ENCODE measurements at regions not wholly inside any gene's neighbourhood (a gene's known extent, or its start where the extent isn't known, plus 50 kb on each side); places are given as distances from the start of the nearest gene placed in this dataset.

- no peaks in the 10 kb centered on the region for H3K27me3 ChIP-seq
- DNase-seq = no peak
- H3K36me3 ChIP-seq = no peaks in the 10 kb centered on the region
- WGBS (ENCODE audit: insufficient coverage, low coverage, low lambda C conversion rate, missing lambda C conversion rate) = 50% methylated on average over 2 of the region's 2 CpGs
- no peak for ATAC-seq
- TF ChIP-seq POLR2A (IDR thresholded peaks at IDR 0.05) (no peak), CTCF (IDR thresholded peaks at IDR 0.05) (no peak)
- no peaks in the 10 kb centered on the region for H3K4me1 ChIP-seq
- H3K27ac ChIP-seq = no peak overlapping the region
- intact Hi-C loops (cut with DNase I) = no loop called here
- H3K9me3 ChIP-seq = no peaks in the 10 kb centered on the region
- no peak overlapping the region for H3K4me3 ChIP-seq
Observed at GRCh38 chr21:25501462-25501861, 105.8 kb downstream of the MRPL39 start.

DNA sequence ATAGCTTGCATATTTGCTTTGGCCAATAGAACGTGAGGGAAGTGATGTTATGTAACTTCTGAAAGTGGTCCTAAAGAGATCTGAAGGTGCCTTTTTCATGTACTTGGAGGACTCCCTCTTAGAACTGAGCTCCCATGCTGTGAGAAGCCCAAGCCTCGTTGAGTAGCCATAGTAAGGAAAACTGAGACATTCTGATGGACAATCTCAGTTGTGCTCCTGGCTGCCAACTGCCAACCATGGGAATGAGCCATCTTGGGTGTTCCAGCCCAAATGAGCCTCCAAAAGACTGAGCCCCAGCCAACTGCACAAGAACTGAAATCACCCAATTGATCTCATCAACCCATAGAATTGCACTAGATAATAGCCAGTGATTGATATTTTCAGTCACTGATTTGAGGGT lies 106.7 kb downstream of the MRPL39 start:
- ATAC-seq = no peak
- no peak overlapping the region for H3K27ac ChIP-seq
- no peaks in the 10 kb centered on the region for H3K27me3 ChIP-seq
- no peak for TF ChIP-seq POLR2A (IDR thresholded peaks at IDR 0.05)
- TF ChIP-seq CTCF (IDR thresholded peaks at IDR 0.05) = no peak
- H3K9me3 ChIP-seq = no peaks in the 10 kb centered on the region
- intact Hi-C loops (cut with DNase I) = no loop called here
- H3K4me3 ChIP-seq = no peak overlapping the region
- H3K36me3 ChIP-seq = no peaks in the 10 kb centered on the region
- no peak for DNase-seq
- 36% methylated on average over 2 of the region's 2 CpGs for WGBS (ENCODE audit: insufficient coverage, low coverage, low lambda C conversion rate, missing lambda C conversion rate)
- no peaks in the 10 kb centered on the region for H3K4me1 ChIP-seq

GRCh38 chr21:25496825-25497482 lies 110.3 kb downstream of the MRPL39 start:
- H3K27ac ChIP-seq = no peak overlapping the region
- no peak for DNase-seq
- H3K27me3 ChIP-seq = no peaks in the 10 kb centered on the region
- TF ChIP-seq POLR2A (IDR thresholded peaks at IDR 0.05) (no peak), CTCF (IDR thresholded peaks at IDR 0.05) (no peak)
- H3K36me3 ChIP-seq = no peaks in the 10 kb centered on the region
- intact Hi-C loops (cut with DNase I) = no loop called here
- no peaks in the 10 kb centered on the region for H3K9me3 ChIP-seq
- 71% methylated on average over 1 of the region's 2 CpGs for WGBS (ENCODE audit: insufficient coverage, low coverage, low lambda C conversion rate, missing lambda C conversion rate)
- no peaks in the 10 kb centered on the region for H3K4me1 ChIP-seq
- no peak overlapping the region for H3K4me3 ChIP-seq
- ATAC-seq = no peak

DNA sequence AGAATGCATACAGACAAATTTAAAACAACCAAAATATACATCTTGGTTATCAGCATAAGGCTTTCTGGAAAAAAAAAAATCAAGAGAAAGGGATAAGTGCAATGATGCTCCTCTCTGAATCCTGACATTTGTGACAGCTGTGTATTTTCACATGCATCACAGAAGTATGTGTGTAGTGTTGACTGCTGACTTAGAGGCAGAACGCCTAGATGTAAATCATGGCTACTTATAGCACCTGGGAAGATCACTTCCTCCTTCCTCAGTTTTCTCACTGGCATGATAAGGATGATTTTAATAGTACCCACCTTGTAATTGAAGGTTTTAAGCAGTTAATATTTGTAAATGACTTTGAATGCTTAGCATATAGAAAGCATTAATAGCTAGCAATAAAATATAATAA lies 112.5 kb downstream of the MRPL39 start:
- no peak overlapping the region for H3K27ac ChIP-seq
- no peaks in the 10 kb centered on the region for H3K4me1 ChIP-seq
- H3K9me3 ChIP-seq = no peaks in the 10 kb centered on the region
- intact Hi-C loops (cut with DNase I) = no loop called here
- TF ChIP-seq CTCF (IDR thresholded peaks at IDR 0.05) = no peak
- TF ChIP-seq POLR2A (IDR thresholded peaks at IDR 0.05) = no peak
- H3K27me3 ChIP-seq = no peaks in the 10 kb centered on the region
- WGBS (ENCODE audit: insufficient coverage, low coverage, low lambda C conversion rate, missing lambda C conversion rate) = 58% methylated on average over 1 of the region's 1 CpG
- no peak for DNase-seq
- no peaks in the 10 kb centered on the region for H3K36me3 ChIP-seq
- H3K4me3 ChIP-seq = no peak overlapping the region
- ATAC-seq = no peak

GRCh38 chr21:25493722-25494121 lies 113.6 kb downstream of the MRPL39 start:
- 88% methylated on average over 2 of the region's 2 CpGs for WGBS (ENCODE audit: insufficient coverage, low coverage, low lambda C conversion rate, missing lambda C conversion rate)
- DNase-seq = no peak
- ATAC-seq = no peak
- H3K27ac ChIP-seq = no peak overlapping the region
- no peak overlapping the region for H3K4me3 ChIP-seq
- intact Hi-C loops (cut with DNase I) = no loop called here
- H3K9me3 ChIP-seq = no peaks in the 10 kb centered on the region
- no peaks in the 10 kb centered on the region for H3K4me1 ChIP-seq
- H3K27me3 ChIP-seq = no peaks in the 10 kb centered on the region
- no peak for TF ChIP-seq POLR2A (IDR thresholded peaks at IDR 0.05)
- H3K36me3 ChIP-seq = no peaks in the 10 kb centered on the region
